HepG2 (cell line): ENCODE measurements at regions not wholly inside any gene's neighbourhood (a gene's known extent, or its start where the extent isn't known, plus 50 kb on each side); places are given as distances from the start of the nearest gene placed in this dataset.

Experiments used
- ATAC-seq: fragments of 200-7000 bp; cut with Tn5 transposase; 3 replicates; pipeline ENCODE4 v1.9.1; 2020; ENCODE audit warnings: mild to moderate bottlenecking, moderate library complexity
- BruUV-seq: library from RNA; stranded (reverse); fragments of 400-500 nt; replicated peaks from 2 replicates; lab custom pipeline; 2021; lab: Mats Ljungman, UMichigan
- CTCF ChIA-PET: fragments of 300-600 bp; formaldehyde crosslinking; extraction: SDS; loops from one replicate; lab custom pipeline; 2021; ENCODE audit warnings: low total read pairs, inconsistent platforms, low intra/inter-chr PET ratio; lab: Yijun Ruan, JAX
- POLR2A ChIA-PET: fragments of 350-600 bp; sonication (Branson Sonifier 250); formaldehyde crosslinking; loops from one replicate; lab custom pipeline; 2020; ENCODE audit warnings: antibody characterized with exemption, inconsistent platforms; lab: Yijun Ruan, JAX
- DNase-seq: peaks from one replicate; pipeline ENCODE4 v3.0.0-alpha.2; 2015; ENCODE audit warnings: low spot score
- FAIRE-seq: peaks from 3 replicates; lab custom pipeline; 2011; peaks lifted over from hg19 to GRCh38; lab: Jason Lieb, UNC
- H2AFZ ChIP-seq: one replicate; pipeline ENCODE4 v1.6.1; 2011; ENCODE audit warnings: low read length, inconsistent platforms
- H3K27ac ChIP-seq: fragments of 300-600 bp; 3 replicates; pipeline ENCODE4 v1.8.0; 2011; ENCODE audit warnings: mixed run types, mild to moderate bottlenecking, mixed read lengths, low read length, inconsistent platforms; ENCODE audit not compliant: insufficient read depth; ENCODE audit errors: extremely low read length
- H3K27me3 ChIP-seq, 2 experiments: fragments of 200-600 bp in 1 of 2; 2 replicates in 1 of 2; 3 replicates in 1 of 2; pipeline versions ENCODE4 v1.6.0 to v1.8.0; 2011; ENCODE audit warnings: low read length in 2 of 2, mild to moderate bottlenecking in 2 of 2, moderate library complexity in 2 of 2, inconsistent platforms in 1 of 2; ENCODE audit not compliant: insufficient read depth in 2 of 2, control insufficient read depth in 1 of 2
- H3K36me3 ChIP-seq, 2 experiments: fragments of 200-600 bp in 1 of 2; replicated peaks in 1 of 2; 2 replicates in 1 of 2; 3 replicates in 1 of 2; pipeline versions ENCODE4 v1.5.1 to v1.8.0; 2011; ENCODE audit warnings: low read length in 2 of 2, inconsistent platforms in 1 of 2; ENCODE audit not compliant: insufficient read depth in 2 of 2, control insufficient read depth in 1 of 2
- H3K4me1 ChIP-seq: 2 replicates; pipeline ENCODE4 v1.5.1; 2012; ENCODE audit warnings: low read length, inconsistent platforms; ENCODE audit not compliant: insufficient read depth
- H3K4me2 ChIP-seq: 2 replicates; pipeline ENCODE4 v1.6.0; 2011; ENCODE audit warnings: low read depth, low read length, inconsistent platforms
- H3K4me3 ChIP-seq, 3 experiments: fragments of 200-600 bp in 1 of 3; sonication (generic), shearing (Covaris generic) in 1 of 3; replicated peaks in 1 of 3; 2 replicates each; pipeline ENCODE4 v1.5.1; 2011 to 2016; ENCODE audit warnings: low read length in 3 of 3, inconsistent platforms in 2 of 3, low read depth in 2 of 3, mild to moderate bottlenecking in 2 of 3, control low read depth in 1 of 3, mixed read lengths in 1 of 3; ENCODE audit not compliant: insufficient read depth in 1 of 3
- H3K79me2 ChIP-seq: one replicate; pipeline ENCODE4 v1.6.1; 2011; ENCODE audit warnings: low read length, inconsistent platforms; ENCODE audit not compliant: insufficient read depth
- H3K9ac ChIP-seq: 2 replicates; pipeline ENCODE4 v1.6.0; 2011; ENCODE audit warnings: mild to moderate bottlenecking, low read depth, low read length, inconsistent platforms; ENCODE audit not compliant: insufficient read depth
- H3K9me3 ChIP-seq: 2 replicates; pipeline ENCODE4 v1.5.1; 2012; ENCODE audit warnings: mild to moderate bottlenecking, low read length
- H4K20me1 ChIP-seq: 2 replicates; pipeline ENCODE4 v1.6.0; 2011; ENCODE audit warnings: inconsistent platforms, mild to moderate bottlenecking, low read length, moderate library complexity; ENCODE audit not compliant: insufficient read depth
- MIXL1 ChIP-seq: IDR thresholded peaks from 2 replicates; pipeline ENCODE4 v1.6.1; 2016
- NFIB ChIP-seq: sonication (generic); formaldehyde crosslinking; IDR thresholded peaks from 2 replicates; pipeline ENCODE4 v1.9.0; 2021; ENCODE audit warnings: missing genetic modification reagents, mild to moderate bottlenecking, borderline replicate concordance
- NFIC ChIP-seq: IDR thresholded peaks from 2 replicates; pipeline ENCODE4 v1.6.1; 2012; ENCODE audit warnings: mild to moderate bottlenecking, low read length, inconsistent platforms
- PAX8 ChIP-seq: sonication (generic); formaldehyde crosslinking; IDR thresholded peaks from 2 replicates; pipeline ENCODE4 v1.8.0; 2022; ENCODE audit warnings: mild to moderate bottlenecking, missing genetic modification reagents, borderline replicate concordance
- RBAK ChIP-seq: sonication (generic); formaldehyde crosslinking; IDR thresholded peaks from 2 replicates; pipeline ENCODE4 v1.5.1; 2020; ENCODE audit warnings: mild to moderate bottlenecking, missing genetic modification reagents
- SP1 ChIP-seq, 2 experiments: fragments of 450-650 bp in 1 of 2; sonication (generic) in 1 of 2; formaldehyde crosslinking in 1 of 2; IDR thresholded peaks; 2 replicates each; pipeline versions ENCODE4 v1.4.0 to v1.6.1; 2016 to 2020; ENCODE audit warnings: missing genetic modification reagents in 1 of 2
- SUZ12 ChIP-seq: fragments of 150-350 bp; IDR thresholded peaks from 2 replicates; pipeline ENCODE4 v1.6.1; 2014; ENCODE audit warnings: low read depth, low read length
- TEF ChIP-seq: sonication (generic); formaldehyde crosslinking; IDR thresholded peaks from 2 replicates; pipeline ENCODE4 v1.5.0; 2020; ENCODE audit warnings: missing genetic modification reagents
- ZBTB34 ChIP-seq: sonication (generic); formaldehyde crosslinking; IDR thresholded peaks from 2 replicates; pipeline ENCODE4 v1.8.0; 2022; ENCODE audit warnings: mild to moderate bottlenecking, missing genetic modification reagents
- ZBTB7B ChIP-seq: sonication (generic); formaldehyde crosslinking; IDR thresholded peaks from 2 replicates; pipeline ENCODE4 v1.4.0; 2020; ENCODE audit warnings: missing genetic modification reagents
- ZNF543 ChIP-seq: sonication (generic); formaldehyde crosslinking; IDR thresholded peaks from 2 replicates; pipeline ENCODE4 v1.4.0; 2020; ENCODE audit warnings: mild to moderate bottlenecking, missing genetic modification reagents
- ZNF549 ChIP-seq: sonication (generic); formaldehyde crosslinking; IDR thresholded peaks from 2 replicates; pipeline ENCODE4 v1.5.0; 2020; ENCODE audit warnings: missing genetic modification reagents
- ZNF558 ChIP-seq: sonication (generic); formaldehyde crosslinking; IDR thresholded peaks from 2 replicates; pipeline ENCODE4 v1.9.0; 2022; ENCODE audit warnings: mild to moderate bottlenecking, missing genetic modification reagents, borderline replicate concordance
- ZNF720 ChIP-seq: sonication (generic); formaldehyde crosslinking; IDR thresholded peaks from 2 replicates; pipeline ENCODE4 v1.4.0; 2020; ENCODE audit warnings: missing genetic modification reagents
- ZNF766 ChIP-seq: sonication (generic); formaldehyde crosslinking; IDR thresholded peaks from 2 replicates; pipeline ENCODE4 v1.5.0; 2020; ENCODE audit warnings: missing genetic modification reagents, borderline replicate concordance
- ZNF775 ChIP-seq: sonication (generic); formaldehyde crosslinking; IDR thresholded peaks from 2 replicates; pipeline ENCODE4 v1.4.0; 2020; ENCODE audit warnings: missing genetic modification reagents, mild to moderate bottlenecking, moderate library complexity, borderline replicate concordance
- ZNF878 ChIP-seq: sonication (generic); formaldehyde crosslinking; IDR thresholded peaks from 2 replicates; pipeline ENCODE4 v1.8.1; 2023; ENCODE audit warnings: mild to moderate bottlenecking, missing genetic modification reagents, moderate library complexity
- WGBS: methylation state at CpG from one replicate; pipeline ENCODE4 v1.1.6; 2017; ENCODE audit warnings: low lambda C conversion rate; 5-methylcytosine and 5-hydroxymethylcytosine counted together
- in situ Hi-C: cut with HindIII; loops from 2 replicates; pipeline ENCODE4 v1.10.0; 2017; ENCODE audit warnings: low pct_unique_long_range_greater_than_20kb; ENCODE audit not compliant: extremely low pct_ligation_motif_present
- intact Hi-C: fragments of 100-400 bp; cut with micrococcal nuclease; formaldehyde crosslinking; loops from one replicate; pipeline ENCODE4 v1.10.0; 2022; ENCODE audit not compliant: unreplicated experiment
- TF ChIP-seq, protein P1 (sequence below): sonication (generic); formaldehyde crosslinking; IDR thresholded peaks from 2 replicates; pipeline ENCODE4 v1.4.0; 2020; ENCODE audit warnings: missing genetic modification reagents; ENCODE audit errors: not compliant biosample characterization

- POLR2A ChIA-PET = no interaction called here
These were observed 283.8 kb downstream of the CXCL12 start for GRCh38 chr10:44101082-44101481.

More at GRCh38 chr10:44101082-44101481, 283.8 kb downstream of the CXCL12 start:
- H3K9me3 ChIP-seq = no peaks in the 10 kb centered on the region
- CTCF ChIA-PET = no interaction called here
- H4K20me1 ChIP-seq = no peaks in the 10 kb centered on the region
- H3K4me3 ChIP-seq = no peak overlapping the region
- H3K4me1 ChIP-seq = no peaks in the 10 kb centered on the region
- no peak overlapping the region for H2AFZ ChIP-seq
- in situ Hi-C loops = no loop called here
- DNase-seq (no peak), FAIRE-seq (no peak), ATAC-seq (no peak)
- 63% methylated on average over 1 of the region's 1 CpG for WGBS
- TF ChIP-seq, protein P1, sequence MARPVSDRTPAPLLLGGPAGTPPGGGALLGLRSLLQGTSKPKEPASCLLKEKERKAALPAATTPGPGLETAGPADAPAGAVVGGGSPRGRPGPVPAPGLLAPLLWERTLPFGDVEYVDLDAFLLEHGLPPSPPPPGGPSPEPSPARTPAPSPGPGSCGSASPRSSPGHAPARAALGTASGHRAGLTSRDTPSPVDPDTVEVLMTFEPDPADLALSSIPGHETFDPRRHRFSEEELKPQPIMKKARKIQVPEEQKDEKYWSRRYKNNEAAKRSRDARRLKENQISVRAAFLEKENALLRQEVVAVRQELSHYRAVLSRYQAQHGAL (CRISPR knock-in tag) = no peak
- TF ChIP-seq ZNF775 (CRISPR knock-in tag) = no peak
- TF ChIP-seq ZNF549 (CRISPR knock-in tag) = no peak
- no peak for TF ChIP-seq SUZ12
- TF ChIP-seq PAX8 (CRISPR knock-in tag) = no peak
- no peak for TF ChIP-seq MIXL1 (CRISPR knock-in tag)
- TF ChIP-seq RBAK = no peak
- TF ChIP-seq ZBTB7B (CRISPR knock-in tag) = no peak
- TF ChIP-seq ZBTB34 (CRISPR knock-in tag) = no peak
- no peak for TF ChIP-seq ZNF766 (CRISPR knock-in tag)
- no peak for TF ChIP-seq NFIB (CRISPR knock-in tag)
- no peak for TF ChIP-seq ZNF543 (CRISPR knock-in tag)
- no peak for TF ChIP-seq ZNF878
- no peak for TF ChIP-seq ZNF558 (CRISPR knock-in tag)
- no peak for TF ChIP-seq SP1 (IDR thresholded peaks at IDR 0.05)
- TF ChIP-seq SP1 (CRISPR knock-in tag; IDR thresholded peaks at IDR 0.05) = no peak
- no peak for TF ChIP-seq TEF
- TF ChIP-seq ZNF720 = no peak
- TF ChIP-seq NFIC = no peak
- H3K27ac ChIP-seq = no peak overlapping the region
- no peak overlapping the region for H3K4me2 ChIP-seq
- no TSS peak for BruUV-seq
- H3K79me2 ChIP-seq = no peaks in the 10 kb centered on the region
- H3K27me3 ChIP-seq = peaks cover 0 to 4% of the 10 kb centered on the region in 2 experiments; a peak in 1 of 5 replicates
- intact Hi-C loops = no loop called here
- no peaks in the 10 kb centered on the region for H3K36me3 ChIP-seq
- H3K9ac ChIP-seq = no peak overlapping the region
